LNCAP (cell line): ENCODE measurements at regions not wholly inside any gene's neighbourhood (a gene's known extent, or its start where the extent isn't known, plus 50 kb on each side); places are given as distances from the start of the nearest gene placed in this dataset.

Source experiments
- TF ChIP-seq, protein P1 (sequence below): fragments of 450-650 bp; IDR thresholded peaks from 2 replicates; pipeline ENCODE4 v1.5.1; 2017; ENCODE audit warnings: mild to moderate bottlenecking

DNA sequence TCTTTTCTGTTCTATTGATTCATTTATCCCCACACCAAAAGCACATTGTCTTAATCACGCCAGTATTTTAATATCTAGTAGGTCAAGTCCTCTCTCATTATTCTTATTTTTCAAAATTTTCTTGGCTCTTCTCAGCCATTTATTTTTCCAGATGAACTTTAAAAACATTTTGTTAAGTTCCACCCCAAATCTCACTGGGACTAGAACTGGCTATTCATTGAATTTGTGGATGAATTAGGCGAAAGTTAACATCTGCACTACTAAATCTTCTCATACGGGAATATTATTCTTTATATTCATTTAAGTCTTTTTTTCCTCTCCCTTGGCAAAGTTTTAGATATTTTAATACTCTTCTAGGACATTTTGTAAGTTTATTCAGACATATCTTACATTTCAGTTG lies 295.2 kb upstream of the MGMT start:
- TF ChIP-seq, protein P1, sequence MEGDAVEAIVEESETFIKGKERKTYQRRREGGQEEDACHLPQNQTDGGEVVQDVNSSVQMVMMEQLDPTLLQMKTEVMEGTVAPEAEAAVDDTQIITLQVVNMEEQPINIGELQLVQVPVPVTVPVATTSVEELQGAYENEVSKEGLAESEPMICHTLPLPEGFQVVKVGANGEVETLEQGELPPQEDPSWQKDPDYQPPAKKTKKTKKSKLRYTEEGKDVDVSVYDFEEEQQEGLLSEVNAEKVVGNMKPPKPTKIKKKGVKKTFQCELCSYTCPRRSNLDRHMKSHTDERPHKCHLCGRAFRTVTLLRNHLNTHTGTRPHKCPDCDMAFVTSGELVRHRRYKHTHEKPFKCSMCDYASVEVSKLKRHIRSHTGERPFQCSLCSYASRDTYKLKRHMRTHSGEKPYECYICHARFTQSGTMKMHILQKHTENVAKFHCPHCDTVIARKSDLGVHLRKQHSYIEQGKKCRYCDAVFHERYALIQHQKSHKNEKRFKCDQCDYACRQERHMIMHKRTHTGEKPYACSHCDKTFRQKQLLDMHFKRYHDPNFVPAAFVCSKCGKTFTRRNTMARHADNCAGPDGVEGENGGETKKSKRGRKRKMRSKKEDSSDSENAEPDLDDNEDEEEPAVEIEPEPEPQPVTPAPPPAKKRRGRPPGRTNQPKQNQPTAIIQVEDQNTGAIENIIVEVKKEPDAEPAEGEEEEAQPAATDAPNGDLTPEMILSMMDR, result no peak

DNA sequence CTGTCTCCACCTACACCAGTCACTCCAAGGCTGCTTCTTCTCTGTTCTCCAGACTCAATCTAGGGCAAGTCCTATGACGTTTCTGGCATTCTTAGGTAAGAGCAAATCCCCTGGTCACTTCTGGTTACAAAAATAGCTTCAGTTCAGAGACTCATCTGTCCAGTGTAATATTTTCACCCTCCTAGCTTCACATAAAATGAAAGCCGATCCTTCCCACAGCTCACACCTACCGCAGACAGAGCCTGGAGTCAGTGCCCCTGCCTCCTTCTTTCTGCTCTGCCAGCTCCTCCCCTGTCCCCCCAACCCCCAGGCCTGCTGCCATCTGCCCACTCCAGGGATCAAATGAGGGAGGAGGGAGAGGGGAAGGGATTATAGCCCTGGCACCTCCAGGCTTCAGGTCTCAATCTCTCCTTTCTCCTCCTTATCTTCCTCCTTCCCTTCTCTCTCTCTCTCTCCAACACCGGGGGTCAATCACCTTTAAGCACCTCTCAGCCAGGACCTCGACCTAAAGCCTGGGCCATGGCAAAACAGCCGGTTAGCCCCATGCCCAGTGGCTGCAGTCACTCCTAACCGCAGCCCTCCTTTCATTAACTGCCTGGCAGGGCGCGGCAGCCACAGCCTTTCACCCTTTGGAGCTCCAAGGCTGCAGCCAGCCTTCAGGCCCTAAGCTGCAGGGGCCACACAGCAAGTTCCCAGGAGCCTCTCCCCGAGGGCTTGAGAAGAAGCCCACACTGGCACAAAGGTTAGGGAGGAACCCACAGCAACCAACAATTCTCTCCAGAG lies 292.6 kb upstream of the MGMT start:
- TF ChIP-seq, protein P1, result no peak

DNA sequence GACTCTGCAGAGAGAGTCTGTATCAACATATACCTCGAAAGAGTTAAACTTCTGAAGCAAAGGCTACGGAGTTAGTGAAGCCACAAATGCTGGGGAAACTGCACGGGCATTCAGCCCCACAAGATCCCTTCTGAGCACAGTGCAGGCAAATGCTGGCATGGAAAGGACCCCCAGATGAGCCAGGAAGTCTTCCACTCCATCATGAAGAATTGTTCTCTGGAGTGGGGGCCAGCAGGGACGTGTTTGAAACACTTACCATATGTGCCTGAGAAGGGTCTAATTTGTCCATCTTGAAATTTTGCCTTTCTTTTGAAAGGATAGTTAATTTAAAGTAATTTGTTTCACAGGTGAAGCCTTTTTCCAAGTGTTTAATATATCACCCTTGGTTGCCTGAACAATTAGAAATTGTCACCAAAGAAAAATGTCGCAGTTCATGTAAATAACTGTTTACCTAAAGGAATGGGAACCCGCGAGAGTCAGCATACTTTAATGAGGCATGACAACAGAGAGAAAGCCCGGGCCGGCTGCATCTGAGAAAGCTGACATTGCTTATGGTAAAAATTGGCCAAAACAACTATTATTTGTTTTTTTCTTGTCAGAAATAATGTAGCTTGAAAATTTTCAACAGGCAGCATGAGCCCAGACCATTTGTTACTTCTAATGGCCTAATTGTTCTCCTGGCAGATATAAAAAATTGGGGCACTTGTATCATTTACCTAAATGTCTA lies 287.6 kb upstream of the MGMT start:
- TF ChIP-seq, protein P1, result no peak

DNA sequence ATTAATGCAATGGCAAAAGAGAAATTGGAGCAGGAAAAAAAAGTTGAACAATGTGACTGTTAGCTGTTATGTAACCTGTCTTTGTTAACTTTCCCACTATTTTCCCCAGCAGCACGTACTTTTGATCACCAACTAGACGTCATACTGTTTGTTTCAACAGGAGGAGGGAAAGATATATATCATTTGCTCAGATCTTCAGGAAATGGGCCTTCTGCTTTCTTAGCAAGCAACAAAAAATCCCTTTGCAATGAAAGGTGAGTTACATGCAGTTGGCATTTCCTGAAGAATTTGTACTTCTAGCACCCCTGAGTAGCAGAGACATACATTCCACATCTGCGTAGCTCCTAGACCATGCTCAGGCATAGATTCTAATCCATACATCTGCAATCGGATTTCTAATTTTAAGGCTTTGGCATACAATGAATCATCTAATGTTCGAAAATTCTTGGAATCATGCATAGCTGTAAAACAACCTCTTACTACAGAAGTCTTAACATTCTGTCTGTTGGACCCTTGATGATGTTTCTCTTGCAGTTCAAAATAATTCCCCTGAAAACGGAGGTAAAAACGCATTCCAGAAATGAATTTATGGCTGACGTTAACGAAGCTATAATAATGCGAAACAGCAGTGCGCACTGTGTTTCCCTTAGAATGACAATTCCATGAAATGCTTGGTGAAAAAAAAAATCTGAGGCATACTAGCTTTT lies 286.9 kb upstream of the MGMT start:
- TF ChIP-seq, protein P1, result no peak

DNA sequence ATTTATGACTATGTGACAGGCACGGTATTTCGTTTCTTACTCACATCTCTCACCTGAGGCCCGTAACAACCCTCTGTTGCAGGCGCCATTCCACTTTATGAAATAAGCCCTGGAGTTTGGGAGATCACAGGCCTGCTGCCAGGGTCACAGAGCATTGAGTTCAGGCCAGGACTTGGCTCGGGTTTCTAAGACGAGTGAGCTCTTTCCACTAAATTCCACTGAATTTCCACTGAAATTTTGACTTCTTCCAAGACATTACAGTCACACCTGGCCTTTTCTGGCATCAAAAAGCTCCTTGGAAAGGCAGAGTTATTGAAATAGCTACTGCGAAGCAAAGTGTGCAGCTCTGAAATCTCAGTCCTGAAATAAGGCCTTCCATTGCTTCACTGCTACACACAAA lies 282.8 kb upstream of the MGMT start:
- TF ChIP-seq, protein P1, result no peak

DNA sequence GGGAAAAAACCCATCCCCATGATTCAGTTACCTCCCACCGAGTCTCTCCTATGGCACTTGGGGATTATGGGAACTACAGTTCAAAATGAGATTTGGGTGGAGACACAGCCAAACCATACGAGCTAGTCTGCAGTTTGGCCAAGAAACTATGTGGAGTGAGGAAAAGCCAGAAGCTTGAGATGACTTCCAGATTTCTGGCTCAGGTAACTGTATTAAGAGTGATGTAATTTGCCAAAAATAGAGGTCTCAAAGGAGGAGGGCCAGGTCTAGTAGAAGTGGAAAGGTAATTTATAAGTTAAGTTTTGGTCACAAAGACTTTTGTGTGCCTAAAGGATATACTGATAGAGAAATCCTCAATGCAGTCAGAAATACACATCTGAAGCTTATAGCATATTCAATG lies 279.7 kb upstream of the MGMT start:
- TF ChIP-seq, protein P1, result no peak

DNA sequence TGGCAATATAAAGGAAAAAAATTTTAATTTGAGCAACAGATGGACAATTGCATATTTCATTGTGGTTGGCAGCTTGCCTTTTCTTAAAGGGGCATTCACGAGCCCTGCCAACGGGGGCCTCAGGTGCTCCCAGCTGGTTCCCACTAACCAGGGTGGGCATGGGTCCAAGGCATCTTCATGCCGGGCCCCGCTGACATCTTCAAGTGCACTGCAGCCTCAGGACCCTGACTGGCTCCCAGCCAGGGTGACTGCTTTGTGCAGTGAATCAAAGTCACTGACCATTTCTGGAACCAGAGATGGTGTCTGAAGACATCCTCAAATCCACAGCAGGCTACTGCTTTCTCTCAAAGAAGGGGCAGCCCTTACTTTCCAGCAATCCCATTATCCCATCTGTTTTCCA lies 275.2 kb upstream of the MGMT start:
- TF ChIP-seq, protein P1, result no peak
